KBM-7 (cell line): ENCODE measurements at regions not wholly inside any gene's neighbourhood (a gene's known extent, or its start where the extent isn't known, plus 50 kb on each side); places are given as distances from the start of the nearest gene placed in this dataset.
"Not testable (repeated sequence)": the region's sequence is repeated elsewhere in the genome, so short reads cannot be mapped to it uniquely, and the experiment has no call there.

ENCODE experiments used
- DNase-seq: peaks from one replicate; pipeline ENCODE4 v3.0.0-alpha.2; 2015
- in situ Hi-C: fragments of 300-500 bp; cut with MboI; formaldehyde crosslinking; loops from 2 replicates; pipeline ENCODE4 v1.14.3; 2020; ENCODE audit warnings: low sequenced_read_pairs, low pct_unique_long_range_greater_than_20kb, mixed read lengths

GRCh38 chr2:166758956-166759355, 129.3 kb upstream of the XIRP2 start:
- in situ Hi-C loops: no loop called here

DNA sequence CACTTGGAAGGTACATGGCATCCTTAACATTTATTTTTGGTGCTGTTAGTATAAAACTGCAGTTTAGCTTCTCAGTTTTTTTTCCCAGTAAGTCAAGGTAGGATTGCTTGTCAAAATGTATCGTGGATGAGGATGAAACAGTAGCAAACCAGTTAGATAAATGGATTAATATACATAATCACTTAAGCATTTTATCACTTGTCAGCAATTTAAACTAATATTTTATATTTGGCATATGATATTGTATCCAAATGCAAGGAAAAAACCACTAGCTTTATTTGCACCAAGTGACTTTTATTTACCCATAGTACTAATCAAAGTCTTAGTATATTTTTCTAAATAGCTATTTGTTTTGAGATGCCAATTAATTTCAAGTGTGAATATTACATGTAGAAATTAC, 137.7 kb upstream of the XIRP2 start:
- in situ Hi-C loops: no loop called here

More at GRCh38 chr2:166758956-166759355, 129.3 kb upstream of the XIRP2 start:
- no peak for DNase-seq

GRCh38 chr2:166744117-166744516, 144.2 kb upstream of the XIRP2 start:
- DNase-seq, in situ Hi-C loops: not testable (repeated sequence)

More for the DNA sequence above, 137.7 kb upstream of the XIRP2 start:
- no peak for DNase-seq

- in situ Hi-C loops, DNase-seq: not testable (repeated sequence)
These were observed 144.8 kb upstream of the XIRP2 start for GRCh38 chr2:166743482-166743881.

GRCh38 chr2:166727095-166727494, 161.2 kb upstream of the XIRP2 start:
- no peak for DNase-seq
- in situ Hi-C loops: no loop called here

DNA sequence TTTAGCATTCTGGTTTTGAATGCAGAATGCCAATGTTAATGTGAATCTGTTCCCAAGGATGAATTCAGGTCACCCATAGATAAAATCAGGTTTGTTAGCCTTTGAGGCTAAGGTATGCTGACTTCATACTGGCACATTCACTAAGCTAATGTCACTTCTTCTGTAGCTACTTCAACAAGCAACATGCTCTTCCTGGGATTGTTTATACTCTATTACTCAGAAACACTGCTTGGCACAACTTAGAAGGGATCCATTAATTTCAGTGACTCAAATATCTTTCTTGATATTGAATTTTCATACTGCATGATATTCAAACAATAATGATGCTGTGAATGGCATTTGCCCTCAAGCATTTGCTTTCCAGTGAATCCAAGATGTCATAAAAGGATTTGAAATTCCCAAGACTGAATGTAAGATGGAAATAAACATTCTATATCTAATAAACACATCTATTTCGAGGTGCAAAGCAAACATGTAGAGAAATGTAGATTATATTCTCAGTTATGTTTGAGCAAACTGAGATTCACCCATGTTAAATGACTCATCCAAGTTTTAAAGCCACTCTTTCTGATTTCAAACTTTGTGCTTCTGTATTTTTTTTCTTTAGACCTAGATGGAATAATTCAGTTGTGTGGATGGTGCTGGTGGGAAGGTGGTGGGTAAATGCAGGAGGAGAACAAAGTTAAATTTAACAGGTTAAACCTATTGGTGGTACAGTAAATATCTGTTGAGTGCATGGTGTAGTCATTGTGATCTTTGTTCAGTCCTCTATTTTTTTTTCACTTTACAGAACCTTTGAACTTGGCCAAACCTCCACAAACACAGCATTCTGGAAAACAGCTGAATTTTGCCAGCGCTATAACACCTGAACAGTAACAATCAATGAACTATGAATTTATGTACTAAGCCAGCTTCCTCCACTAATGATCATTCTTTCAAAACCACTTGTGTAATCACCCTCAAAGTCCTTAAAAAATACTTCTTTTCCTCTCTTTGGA, 162.1 kb upstream of the XIRP2 start:
- no peak for DNase-seq
- in situ Hi-C loops: no loop called here

GRCh38 chr2:166716968-166717367, 171.3 kb upstream of the XIRP2 start:
- in situ Hi-C loops: no loop called here
- DNase-seq: no peak

GRCh38 chr2:166700079-166700478, 188.2 kb upstream of the XIRP2 start:
- in situ Hi-C loops: no loop called here

DNA sequence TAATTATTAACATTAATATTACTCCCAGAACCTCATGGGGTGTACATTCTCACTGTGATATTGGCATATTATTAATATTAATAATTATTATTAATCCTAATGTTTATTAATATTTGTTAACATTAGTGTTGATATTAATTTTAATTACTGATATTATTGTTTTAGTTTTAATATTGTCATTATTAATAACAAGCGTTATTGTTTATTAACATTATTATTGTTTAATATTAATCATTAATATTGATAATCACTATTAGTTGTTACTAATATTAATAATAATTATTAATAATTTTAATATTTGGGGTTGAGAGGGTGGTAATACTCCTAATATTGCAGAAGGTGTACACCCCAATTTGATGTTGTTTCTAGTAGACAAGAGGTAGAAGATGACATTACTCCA, 193.1 kb upstream of the XIRP2 start:
- in situ Hi-C loops: no loop called here
- DNase-seq: no peak

More at GRCh38 chr2:166700079-166700478, 188.2 kb upstream of the XIRP2 start:
- DNase-seq: no peak

- in situ Hi-C loops, DNase-seq: not testable (repeated sequence)
These were observed 192.0 kb upstream of the SCN7A start for GRCh38 chr2:166686057-166686456.

DNA sequence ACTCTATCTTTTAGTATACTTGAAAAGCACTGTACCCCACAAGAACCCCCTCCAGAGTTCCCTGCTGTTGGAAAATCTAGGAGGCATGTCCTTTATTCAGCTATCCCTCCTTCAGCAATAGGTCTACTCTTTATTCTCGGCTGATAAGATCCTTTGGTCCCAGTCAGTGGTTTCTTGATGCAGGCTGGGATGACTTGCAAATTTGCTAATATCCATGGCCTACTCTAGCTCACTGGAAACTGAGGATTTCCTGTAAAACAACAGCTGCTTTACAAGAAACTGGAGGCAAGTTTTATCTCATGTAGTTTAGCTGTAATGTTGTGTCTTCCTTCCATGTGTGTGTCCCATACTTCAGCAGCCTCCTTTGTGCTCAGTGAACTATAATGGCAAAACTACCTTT, 183.9 kb upstream of the SCN7A start:
- DNase-seq: no peak
- in situ Hi-C loops: no loop called here

DNA sequence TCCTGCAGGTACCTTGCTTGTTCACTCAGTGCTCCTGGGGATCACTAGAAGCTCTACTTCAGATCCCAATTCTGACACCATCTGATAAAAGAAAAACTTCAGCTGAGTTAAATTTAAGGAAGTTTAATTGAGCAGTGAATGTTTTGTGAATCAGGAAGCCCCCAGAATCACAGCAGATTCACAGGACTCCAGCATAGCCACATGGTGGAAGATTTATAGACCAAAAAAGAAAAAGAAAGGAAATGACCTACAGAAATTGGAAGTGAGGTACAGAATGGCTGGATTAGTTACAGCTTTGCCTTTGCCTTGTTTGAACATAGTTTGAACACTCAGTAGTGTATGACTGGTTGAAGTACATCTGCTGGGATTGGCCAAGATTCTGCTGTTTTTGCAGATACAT, 182.7 kb upstream of the SCN7A start:
- DNase-seq: no peak
- in situ Hi-C loops: no loop called here

DNA sequence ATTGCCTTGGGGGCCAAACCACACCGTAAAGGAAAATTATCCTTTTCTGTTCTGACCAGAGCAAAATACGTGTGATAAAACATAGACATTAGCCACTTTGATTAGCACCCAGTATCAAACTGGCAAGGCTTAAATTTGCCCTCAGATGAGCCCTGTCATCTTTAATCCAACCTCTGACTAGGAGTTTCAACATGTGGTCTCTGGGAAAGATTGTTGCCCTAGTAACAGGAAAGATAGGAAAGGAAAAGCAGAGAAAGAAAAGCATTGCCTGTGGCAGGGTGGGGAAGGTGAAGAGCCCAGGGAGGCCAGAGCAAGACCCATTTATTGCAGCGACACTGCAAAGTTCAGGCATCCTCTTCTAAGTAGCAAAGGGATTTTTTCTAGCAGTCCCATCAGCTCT, 181.5 kb upstream of the SCN7A start:
- no peak for DNase-seq
- in situ Hi-C loops: no loop called here

DNA sequence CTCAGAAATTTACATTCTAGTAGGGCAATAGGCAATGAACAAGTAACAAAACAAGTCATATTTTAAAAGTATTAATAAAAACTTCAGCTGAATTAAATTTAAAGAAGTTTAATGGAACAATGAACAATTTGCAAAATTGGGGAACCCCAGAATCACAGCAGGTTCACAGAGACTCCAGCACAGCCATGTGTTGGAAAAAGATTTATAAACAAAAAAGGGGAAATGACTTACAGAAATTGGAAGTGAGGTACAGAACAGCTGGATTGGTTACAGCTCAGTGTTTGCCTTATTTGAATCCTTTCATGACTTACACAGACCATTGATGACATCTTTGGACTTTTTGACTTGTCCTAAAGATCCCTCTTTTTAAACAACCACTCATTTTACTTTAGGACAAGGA, 179.9 kb upstream of the SCN7A start:
- in situ Hi-C loops: no loop called here

DNA sequence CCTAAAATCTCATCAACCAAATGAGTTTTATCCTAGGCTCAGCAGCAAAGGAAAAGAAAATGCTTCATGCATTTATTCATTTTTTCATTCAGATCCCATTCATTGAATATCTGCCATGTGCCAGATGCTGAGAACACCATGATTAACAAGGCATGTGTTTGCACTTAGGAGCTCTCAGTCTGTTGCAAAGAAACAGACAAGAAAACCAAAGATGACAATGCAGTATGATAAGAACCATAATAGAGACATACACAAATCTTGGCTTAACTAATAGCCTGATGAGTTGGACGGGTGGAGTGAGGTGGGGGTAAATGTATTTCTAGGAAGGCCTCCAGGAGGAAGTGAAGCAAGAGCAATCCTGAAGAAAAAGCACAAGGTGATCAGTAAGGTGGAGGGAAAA, 177.8 kb upstream of the SCN7A start:
- in situ Hi-C loops: no loop called here
- no peak for DNase-seq

More for the DNA sequence above, 179.9 kb upstream of the SCN7A start:
- DNase-seq: no peak

GRCh38 chr2:166671235-166671634, 177.2 kb upstream of the SCN7A start:
- DNase-seq: no peak

GRCh38 chr2:166665991-166666940, 172.2 kb upstream of the SCN7A start:
- in situ Hi-C loops: no loop called here
- no peak for DNase-seq

More at GRCh38 chr2:166671235-166671634, 177.2 kb upstream of the SCN7A start:
- in situ Hi-C loops: no loop called here

DNA sequence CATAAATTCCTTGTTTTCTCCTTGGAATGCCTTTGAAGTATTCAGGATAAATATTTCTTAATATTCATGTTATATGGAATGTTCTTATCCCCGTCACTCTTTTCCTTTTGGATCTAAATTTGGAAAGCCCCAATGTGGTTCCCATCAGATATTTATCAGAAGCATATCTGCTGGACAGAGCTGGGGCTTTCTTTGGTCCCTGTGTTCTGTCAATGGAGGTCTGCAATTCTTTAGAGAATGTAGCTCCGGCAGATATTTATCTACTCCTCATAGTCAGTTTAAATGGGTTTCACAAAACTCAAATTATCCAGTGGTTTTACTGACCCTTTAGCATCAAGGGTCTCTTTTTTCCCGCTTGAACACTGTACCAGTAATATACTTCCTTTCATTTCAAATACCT, 167.8 kb upstream of the SCN7A start:
- DNase-seq: no peak
- in situ Hi-C loops: no loop called here

DNA sequence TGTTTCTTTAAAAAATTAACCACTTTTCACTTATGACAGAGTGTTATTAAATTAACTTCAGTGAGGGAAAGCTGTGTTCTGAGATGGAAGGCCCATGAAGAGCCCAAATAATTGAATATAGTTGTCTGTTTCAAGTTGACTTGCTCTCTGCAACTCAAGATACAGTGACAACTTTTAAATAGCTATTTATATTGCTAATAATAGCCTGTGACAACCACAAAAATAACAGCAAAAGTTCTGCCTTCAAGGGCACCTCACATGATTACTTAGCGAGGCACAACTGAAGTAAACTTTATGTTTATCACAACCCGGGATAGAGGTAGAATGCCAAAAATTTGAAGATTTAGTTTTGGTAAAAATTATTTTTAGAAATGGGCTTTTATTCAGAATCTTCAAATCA, 167.3 kb upstream of the SCN7A start:
- in situ Hi-C loops: no loop called here
- no peak for DNase-seq

DNA sequence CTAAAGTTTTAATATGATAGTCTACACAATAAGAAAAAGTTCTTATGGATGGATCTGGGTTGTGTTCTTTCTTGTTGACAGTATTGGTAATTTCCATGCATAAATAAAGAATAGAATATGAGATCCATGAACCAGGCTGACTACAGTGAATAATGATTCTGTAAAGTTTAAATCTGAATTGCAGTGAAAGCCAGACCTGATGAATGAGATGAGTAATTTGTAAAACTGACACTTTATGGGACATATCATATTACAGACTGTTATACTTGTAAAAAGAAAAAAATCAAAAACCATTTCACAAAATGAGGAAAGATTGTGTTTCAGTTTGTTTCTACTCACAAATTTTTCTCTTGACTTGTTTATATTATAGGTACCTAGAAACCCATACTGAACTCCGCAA, 164.9 kb upstream of the SCN7A start:
- in situ Hi-C loops: no loop called here

More for the DNA sequence above, 164.9 kb upstream of the SCN7A start:
- no peak for DNase-seq
